SH-SY5Y (cell line): ENCODE measurements at regions not wholly inside any gene's neighbourhood (a gene's known extent, or its start where the extent isn't known, plus 50 kb on each side); places are given as distances from the start of the nearest gene placed in this dataset.

Experiments used
- GATA2 ChIP-seq: IDR thresholded peaks from 2 replicates; pipeline ENCODE4 v1.6.1; 2011; ENCODE audit warnings: mild to moderate bottlenecking, low read depth, low read length
- GATA3 ChIP-seq: IDR thresholded peaks from 2 replicates; pipeline ENCODE4 v1.6.1; 2011; ENCODE audit warnings: low read depth, mild to moderate bottlenecking, low read length, moderate library complexity

GRCh38 chr20:7693761-7694160, 246.5 kb downstream of the HAO1 start:
- TF ChIP-seq GATA2 (no peak), GATA3 (no peak)
